Osteoblast (primary cell): ENCODE measurements at regions not wholly inside any gene's neighbourhood (a gene's known extent, or its start where the extent isn't known, plus 50 kb on each side); places are given as distances from the start of the nearest gene placed in this dataset.

ENCODE experiments used
- DNase-seq: peaks from one replicate; pipeline ENCODE4 v3.0.0; 2011; ENCODE audit warnings: low spot score, mixed read lengths; ENCODE audit not compliant: insufficient read length; ENCODE audit errors: missing footprints
- H2AFZ ChIP-seq: 2 replicates; pipeline ENCODE4 v1.6.0; 2011; ENCODE audit warnings: mild to moderate bottlenecking, low read length
- H3K27ac ChIP-seq: 2 replicates; pipeline ENCODE4 v1.5.1; 2011; ENCODE audit warnings: mild to moderate bottlenecking, low read depth, low read length, moderate library complexity
- H3K27me3 ChIP-seq: 2 replicates; pipeline ENCODE4 v1.6.0; 2012; ENCODE audit warnings: mild to moderate bottlenecking, control low read depth, inconsistent platforms, low read length, moderate library complexity; ENCODE audit not compliant: insufficient read depth
- H3K36me3 ChIP-seq: 2 replicates; pipeline ENCODE4 v1.5.1; 2011; ENCODE audit warnings: mild to moderate bottlenecking, low read length, control low read depth, moderate library complexity; ENCODE audit not compliant: insufficient read depth
- H3K4me1 ChIP-seq: 2 replicates; pipeline ENCODE4 v1.5.1; 2011; ENCODE audit warnings: mild to moderate bottlenecking, low read length, control low read depth, moderate library complexity; ENCODE audit not compliant: insufficient read depth
- H3K4me2 ChIP-seq: 2 replicates; pipeline ENCODE4 v1.6.0; 2011; ENCODE audit warnings: mild to moderate bottlenecking, low read length; ENCODE audit not compliant: insufficient read depth
- H3K4me3 ChIP-seq: fragments of 200-600 bp; sonication (generic); 3 replicates; pipeline ENCODE4 v1.5.1; 2012; ENCODE audit warnings: mild to moderate bottlenecking, low read length, inconsistent platforms; ENCODE audit not compliant: insufficient read depth
- H3K79me2 ChIP-seq: 2 replicates; pipeline ENCODE4 v1.6.0; 2012; ENCODE audit warnings: mild to moderate bottlenecking, low read length, control low read depth, inconsistent platforms; ENCODE audit not compliant: insufficient read depth
- H3K9me3 ChIP-seq: 2 replicates; pipeline ENCODE4 v1.5.1; 2011; ENCODE audit warnings: low read depth, low read length, control low read depth
- H4K20me1 ChIP-seq: 2 replicates; pipeline ENCODE4 v1.6.0; 2012; ENCODE audit warnings: mild to moderate bottlenecking, low read length, control low read depth; ENCODE audit not compliant: insufficient read depth
- CTCF ChIP-seq: IDR thresholded peaks from 2 replicates; pipeline ENCODE4 v1.5.1; 2011; ENCODE audit warnings: mild to moderate bottlenecking, low read depth, low read length, moderate library complexity; ENCODE audit errors: extremely low read depth

- Histone ChIP-seq H3K27ac (no peak overlapping the region), H3K4me1 (peaks cover 39% of the 10 kb centered on the region), H3K79me2 (no peaks in the 10 kb centered on the region), H4K20me1 (no peaks in the 10 kb centered on the region), H3K4me2 (no peak overlapping the region), H3K4me3 (no peak overlapping the region), H2AFZ (no peak overlapping the region), H3K36me3 (no peaks in the 10 kb centered on the region), H3K27me3 (peaks cover 2% of the 10 kb centered on the region), H3K9me3 (no peaks in the 10 kb centered on the region)
- TF ChIP-seq CTCF, result no peak
- no peak for DNase-seq
Measured at GRCh38 chr15:70501849-70502248, 261.5 kb downstream of the UACA start.

- Histone ChIP-seq H2AFZ (no peak overlapping the region), H3K79me2 (no peaks in the 10 kb centered on the region), H3K27me3 (peaks cover 2% of the 10 kb centered on the region), H3K4me2 (no peak overlapping the region), H3K4me3 (no peak overlapping the region), H3K27ac (no peak overlapping the region), H3K4me1 (peaks cover 37% of the 10 kb centered on the region), H4K20me1 (no peaks in the 10 kb centered on the region), H3K9me3 (no peaks in the 10 kb centered on the region), H3K36me3 (no peaks in the 10 kb centered on the region)
- no peak for TF ChIP-seq CTCF
- DNase-seq, result no peak
Measured at GRCh38 chr15:70501121-70501727, 262.1 kb downstream of the UACA start.

- Histone ChIP-seq H3K4me3 (no peak overlapping the region), H3K27me3 (peaks cover 2% of the 10 kb centered on the region), H3K4me1 (peaks cover 37% of the 10 kb centered on the region), H3K79me2 (no peaks in the 10 kb centered on the region), H2AFZ (no peak overlapping the region), H3K27ac (no peak overlapping the region), H3K9me3 (no peaks in the 10 kb centered on the region), H4K20me1 (no peaks in the 10 kb centered on the region), H3K36me3 (no peaks in the 10 kb centered on the region), H3K4me2 (no peak overlapping the region)
- no peak for TF ChIP-seq CTCF
- no peak for DNase-seq
Measured at GRCh38 chr15:70499791-70500190, 263.6 kb downstream of the UACA start.

GRCh38 chr15:70498096-70498626 is 265.2 kb downstream of the UACA start:
- peaks cover 37% of the 10 kb centered on the region for H3K4me1 ChIP-seq
- TF ChIP-seq CTCF, result no peak
- no peak overlapping the region for H2AFZ ChIP-seq
- H3K79me2 ChIP-seq, result no peaks in the 10 kb centered on the region
- H4K20me1 ChIP-seq, result no peaks in the 10 kb centered on the region
- no peak overlapping the region for H3K27ac ChIP-seq
- H3K9me3 ChIP-seq, result no peaks in the 10 kb centered on the region
- H3K27me3 ChIP-seq, result peaks cover 2% of the 10 kb centered on the region
- H3K4me2 ChIP-seq, result no peak overlapping the region
- no peak for DNase-seq
- no peak overlapping the region for H3K4me3 ChIP-seq
- no peaks in the 10 kb centered on the region for H3K36me3 ChIP-seq
